HEK293 (cell line): ENCODE measurements at regions not wholly inside any gene's neighbourhood (a gene's known extent, or its start where the extent isn't known, plus 50 kb on each side); places are given as distances from the start of the nearest gene placed in this dataset.

Experiments
- CTCF ChIA-PET: fragments of 350-600 bp; formaldehyde crosslinking; extraction: SDS; loops from one replicate; lab custom pipeline; 2021; ENCODE audit warnings: antibody characterized with exemption; lab: Yijun Ruan, JAX
- POLR2A ChIA-PET: fragments of 300-600 bp; formaldehyde crosslinking; extraction: SDS; loops from one replicate; lab custom pipeline; 2020; ENCODE audit warnings: antibody characterized with exemption, inconsistent platforms; lab: Yijun Ruan, JAX
- H3K27ac ChIP-seq: fragments of 200-500 bp; sonication (Bioruptor generic); 2 replicates; pipeline ENCODE4 v1.5.1; 2014; ENCODE audit warnings: low read depth, low read length, control low read depth, inconsistent platforms; ENCODE audit errors: extremely low read depth
- H3K36me3 ChIP-seq, 2 experiments: fragments of 200-500 bp in 1 of 2; sonication (Bioruptor generic) in 1 of 2; 1 replicate in 1 of 2; 2 replicates in 1 of 2; pipeline ENCODE4 v1.5.1; 2014 to 2017; ENCODE audit warnings: inconsistent platforms in 2 of 2, low read length in 2 of 2; ENCODE audit not compliant: control insufficient read depth in 2 of 2, insufficient read depth in 1 of 2
- H3K4me1 ChIP-seq: fragments of 200-500 bp; sonication (Bioruptor generic); 2 replicates; pipeline ENCODE4 v1.5.1; 2014; ENCODE audit warnings: mild to moderate bottlenecking, low read length, inconsistent platforms; ENCODE audit not compliant: control insufficient read depth, insufficient read depth
- H3K4me3 ChIP-seq: 2 replicates; pipeline ENCODE4 v1.5.1; 2011; ENCODE audit warnings: low read depth, mild to moderate bottlenecking, control low read depth, low read length, moderate library complexity
- H3K9me3 ChIP-seq: fragments of 200-500 bp; sonication (Bioruptor generic); 2 replicates; pipeline ENCODE4 v1.5.1; 2014; ENCODE audit warnings: low read depth, low read length, inconsistent platforms; ENCODE audit not compliant: control insufficient read depth, insufficient read depth
- EGR2 ChIP-seq: fragments of 450-650 bp; formaldehyde crosslinking; IDR thresholded peaks from 2 replicates; pipeline ENCODE4 v1.5.1; 2016; ENCODE audit warnings: low read depth, missing biosample characterization, missing genetic modification characterization
- PRDM1 ChIP-seq: fragments of 450-650 bp; formaldehyde crosslinking; IDR thresholded peaks from 2 replicates; pipeline ENCODE4; 2016; ENCODE audit warnings: missing biosample characterization, missing genetic modification characterization
- SETDB1 ChIP-seq: IDR thresholded peaks from one replicate; pipeline ENCODE4 v1.6.1; 2017; ENCODE audit warnings: mild to moderate bottlenecking, low read length, moderate library complexity, mixed read lengths; ENCODE audit not compliant: insufficient read length
- ZFP3 ChIP-seq: fragments of 450-650 bp; formaldehyde crosslinking; IDR thresholded peaks from 2 replicates; pipeline ENCODE4 v1.5.1; 2016; ENCODE audit warnings: low read depth, missing biosample characterization, missing genetic modification characterization
- ZNF112 ChIP-seq: fragments of 450-650 bp; formaldehyde crosslinking; IDR thresholded peaks from 2 replicates; pipeline ENCODE4 v1.5.0; 2017; ENCODE audit warnings: missing biosample characterization, missing genetic modification characterization
- ZNF174 ChIP-seq: fragments of 450-650 bp; formaldehyde crosslinking; IDR thresholded peaks from 2 replicates; pipeline ENCODE4 v1.5.0; 2017; ENCODE audit warnings: missing biosample characterization, mild to moderate bottlenecking, missing genetic modification characterization
- ZNF48 ChIP-seq: fragments of 450-650 bp; formaldehyde crosslinking; IDR thresholded peaks from 2 replicates; pipeline ENCODE4 v1.5.1; 2016; ENCODE audit warnings: missing biosample characterization, missing genetic modification characterization
- ZNF558 ChIP-seq: fragments of 450-650 bp; formaldehyde crosslinking; IDR thresholded peaks from 2 replicates; pipeline ENCODE4 v1.5.1; 2016; ENCODE audit warnings: missing biosample characterization, missing genetic modification characterization
- ZNF658 ChIP-seq: fragments of 450-650 bp; formaldehyde crosslinking; IDR thresholded peaks from 2 replicates; pipeline ENCODE4; 2016; ENCODE audit warnings: missing biosample characterization, missing genetic modification characterization
- ZNF768 ChIP-seq: fragments of 450-650 bp; formaldehyde crosslinking; IDR thresholded peaks from 2 replicates; pipeline ENCODE4 v1.5.1; 2018; ENCODE audit warnings: missing biosample characterization, mild to moderate bottlenecking, missing genetic modification characterization
- ZNF837 ChIP-seq: fragments of 450-650 bp; formaldehyde crosslinking; IDR thresholded peaks from 2 replicates; pipeline ENCODE4 v1.5.1; 2016; ENCODE audit warnings: missing biosample characterization, missing genetic modification characterization
- TF ChIP-seq, protein P1 (sequence below): fragments of 450-650 bp; formaldehyde crosslinking; IDR thresholded peaks from 2 replicates; pipeline ENCODE4 v1.5.1; 2016; ENCODE audit warnings: missing biosample characterization, missing genetic modification characterization, borderline replicate concordance
- TF ChIP-seq, protein P2 (sequence below): fragments of 450-650 bp; formaldehyde crosslinking; IDR thresholded peaks from 2 replicates; pipeline ENCODE4 v1.5.1; 2016; ENCODE audit warnings: missing biosample characterization, missing genetic modification characterization
- TF ChIP-seq, protein P3 (sequence below): fragments of 450-650 bp; formaldehyde crosslinking; IDR thresholded peaks from 2 replicates; pipeline ENCODE4 v1.5.1; 2016; ENCODE audit warnings: missing biosample characterization, missing genetic modification characterization
- TF ChIP-seq, protein P4 (sequence below): fragments of 450-650 bp; formaldehyde crosslinking; IDR thresholded peaks from 2 replicates; pipeline ENCODE4 v1.5.1; 2016; ENCODE audit warnings: missing biosample characterization, missing genetic modification characterization
- TF ChIP-seq, protein P5 (sequence below): fragments of 450-650 bp; formaldehyde crosslinking; optimal IDR thresholded peaks from 2 replicates; pipeline ENCODE3; 2016; ENCODE audit warnings: missing biosample characterization, mild to moderate bottlenecking, missing genetic modification characterization

DNA sequence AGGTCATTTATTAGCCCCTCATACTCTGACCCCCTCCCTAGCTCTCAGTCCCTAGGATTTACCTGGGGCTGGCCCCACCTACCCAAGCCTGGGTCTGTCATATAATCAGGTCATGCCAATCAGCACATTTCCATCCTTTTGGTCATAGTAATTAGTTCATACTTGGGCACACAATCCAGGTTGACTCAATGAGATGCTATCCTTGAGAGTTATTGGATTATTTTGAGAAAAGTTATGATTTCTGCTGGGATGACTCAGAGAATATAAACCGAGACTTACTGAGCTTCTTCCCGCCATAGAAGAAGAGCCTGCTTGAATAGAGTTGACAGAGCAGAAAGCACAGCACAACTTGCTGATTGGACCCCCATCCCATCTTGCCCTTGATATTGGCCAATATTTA, 331.5 kb downstream of the CBLN1 start:
- no peak overlapping the region for H3K27ac ChIP-seq
- TF ChIP-seq, protein P1, sequence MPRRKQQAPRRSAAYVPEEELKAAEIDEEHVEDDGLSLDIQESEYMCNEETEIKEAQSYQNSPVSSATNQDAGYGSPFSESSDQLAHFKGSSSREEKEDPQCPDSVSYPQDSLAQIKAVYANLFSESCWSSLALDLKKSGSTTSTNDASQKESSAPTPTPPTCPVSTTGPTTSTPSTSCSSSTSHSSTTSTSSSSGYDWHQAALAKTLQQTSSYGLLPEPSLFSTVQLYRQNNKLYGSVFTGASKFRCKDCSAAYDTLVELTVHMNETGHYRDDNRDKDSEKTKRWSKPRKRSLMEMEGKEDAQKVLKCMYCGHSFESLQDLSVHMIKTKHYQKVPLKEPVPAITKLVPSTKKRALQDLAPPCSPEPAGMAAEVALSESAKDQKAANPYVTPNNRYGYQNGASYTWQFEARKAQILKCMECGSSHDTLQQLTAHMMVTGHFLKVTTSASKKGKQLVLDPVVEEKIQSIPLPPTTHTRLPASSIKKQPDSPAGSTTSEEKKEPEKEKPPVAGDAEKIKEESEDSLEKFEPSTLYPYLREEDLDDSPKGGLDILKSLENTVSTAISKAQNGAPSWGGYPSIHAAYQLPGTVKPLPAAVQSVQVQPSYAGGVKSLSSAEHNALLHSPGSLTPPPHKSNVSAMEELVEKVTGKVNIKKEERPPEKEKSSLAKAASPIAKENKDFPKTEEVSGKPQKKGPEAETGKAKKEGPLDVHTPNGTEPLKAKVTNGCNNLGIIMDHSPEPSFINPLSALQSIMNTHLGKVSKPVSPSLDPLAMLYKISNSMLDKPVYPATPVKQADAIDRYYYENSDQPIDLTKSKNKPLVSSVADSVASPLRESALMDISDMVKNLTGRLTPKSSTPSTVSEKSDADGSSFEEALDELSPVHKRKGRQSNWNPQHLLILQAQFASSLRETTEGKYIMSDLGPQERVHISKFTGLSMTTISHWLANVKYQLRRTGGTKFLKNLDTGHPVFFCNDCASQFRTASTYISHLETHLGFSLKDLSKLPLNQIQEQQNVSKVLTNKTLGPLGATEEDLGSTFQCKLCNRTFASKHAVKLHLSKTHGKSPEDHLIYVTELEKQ (tag by site-specific recombination): no peak
- no peak for TF ChIP-seq ZNF768 (tag by site-specific recombination)
- TF ChIP-seq ZNF174 (tag by site-specific recombination): no peak
- TF ChIP-seq, protein P2, sequence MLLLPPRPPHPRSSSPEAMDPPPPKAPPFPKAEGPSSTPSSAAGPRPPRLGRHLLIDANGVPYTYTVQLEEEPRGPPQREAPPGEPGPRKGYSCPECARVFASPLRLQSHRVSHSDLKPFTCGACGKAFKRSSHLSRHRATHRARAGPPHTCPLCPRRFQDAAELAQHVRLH (tag by site-specific recombination): no peak
- TF ChIP-seq, protein P3, sequence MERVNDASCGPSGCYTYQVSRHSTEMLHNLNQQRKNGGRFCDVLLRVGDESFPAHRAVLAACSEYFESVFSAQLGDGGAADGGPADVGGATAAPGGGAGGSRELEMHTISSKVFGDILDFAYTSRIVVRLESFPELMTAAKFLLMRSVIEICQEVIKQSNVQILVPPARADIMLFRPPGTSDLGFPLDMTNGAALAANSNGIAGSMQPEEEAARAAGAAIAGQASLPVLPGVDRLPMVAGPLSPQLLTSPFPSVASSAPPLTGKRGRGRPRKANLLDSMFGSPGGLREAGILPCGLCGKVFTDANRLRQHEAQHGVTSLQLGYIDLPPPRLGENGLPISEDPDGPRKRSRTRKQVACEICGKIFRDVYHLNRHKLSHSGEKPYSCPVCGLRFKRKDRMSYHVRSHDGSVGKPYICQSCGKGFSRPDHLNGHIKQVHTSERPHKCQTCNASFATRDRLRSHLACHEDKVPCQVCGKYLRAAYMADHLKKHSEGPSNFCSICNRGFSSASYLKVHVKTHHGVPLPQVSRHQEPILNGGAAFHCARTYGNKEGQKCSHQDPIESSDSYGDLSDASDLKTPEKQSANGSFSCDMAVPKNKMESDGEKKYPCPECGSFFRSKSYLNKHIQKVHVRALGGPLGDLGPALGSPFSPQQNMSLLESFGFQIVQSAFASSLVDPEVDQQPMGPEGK: no peak
- no peak for TF ChIP-seq PRDM1 (tag by site-specific recombination)
- TF ChIP-seq EGR2 (tag by site-specific recombination): no peak
- TF ChIP-seq, protein P4, sequence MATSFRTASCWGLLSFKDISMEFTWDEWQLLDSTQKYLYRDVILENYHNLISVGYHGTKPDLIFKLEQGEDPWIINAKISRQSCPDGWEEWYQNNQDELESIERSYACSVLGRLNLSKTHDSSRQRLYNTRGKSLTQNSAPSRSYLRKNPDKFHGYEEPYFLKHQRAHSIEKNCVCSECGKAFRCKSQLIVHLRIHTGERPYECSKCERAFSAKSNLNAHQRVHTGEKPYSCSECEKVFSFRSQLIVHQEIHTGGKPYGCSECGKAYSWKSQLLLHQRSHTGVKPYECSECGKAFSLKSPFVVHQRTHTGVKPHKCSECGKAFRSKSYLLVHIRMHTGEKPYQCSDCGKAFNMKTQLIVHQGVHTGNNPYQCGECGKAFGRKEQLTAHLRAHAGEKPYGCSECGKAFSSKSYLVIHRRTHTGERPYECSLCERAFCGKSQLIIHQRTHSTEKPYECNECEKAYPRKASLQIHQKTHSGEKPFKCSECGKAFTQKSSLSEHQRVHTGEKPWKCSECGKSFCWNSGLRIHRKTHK (tag by site-specific recombination): no peak
- H3K9me3 ChIP-seq: no peaks in the 10 kb centered on the region
- no peaks in the 10 kb centered on the region for H3K36me3 ChIP-seq
- CTCF ChIA-PET: interaction anchor here (0.6 kb wide), 1 partner anchor 46 kb away, joined by 3 read pairs; no protein-coding TSS in a partner anchor
- H3K4me1 ChIP-seq: no peaks in the 10 kb centered on the region
- POLR2A ChIA-PET: no interaction called here
- no peak overlapping the region for H3K4me3 ChIP-seq

DNA sequence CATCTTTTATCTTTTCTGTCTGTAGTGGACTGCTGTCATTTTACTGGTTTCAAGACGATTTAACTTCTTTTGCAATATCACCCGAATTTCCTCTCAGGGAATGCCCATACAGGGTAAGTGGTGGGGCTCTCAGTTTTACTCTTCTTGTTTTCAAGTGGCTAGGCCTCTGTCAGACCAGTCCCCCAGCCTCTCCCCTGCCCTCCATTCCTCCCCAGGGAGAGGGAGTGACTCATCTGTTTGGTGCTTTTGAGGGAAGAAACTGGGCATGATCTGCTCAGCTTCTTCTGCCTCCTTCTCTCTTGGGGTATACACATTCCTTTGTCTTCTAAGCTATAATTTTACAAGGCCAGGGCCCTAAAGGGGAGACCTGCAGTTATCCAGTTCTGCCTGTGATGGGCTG, 332.0 kb downstream of the CBLN1 start:
- Histone ChIP-seq H3K27ac (no peak overlapping the region), H3K4me1 (no peaks in the 10 kb centered on the region), H3K9me3 (no peaks in the 10 kb centered on the region), H3K36me3 (no peaks in the 10 kb centered on the region), H3K4me3 (no peak overlapping the region)
- ChIA-PET POLR2A (no interaction called here), CTCF (interaction anchor here (0.8 kb wide), 1 partner anchor 47 kb away, joined by 5 read pairs; no protein-coding TSS in a partner anchor)
- no peak for TF ChIP-seq ZNF768 (tag by site-specific recombination)
- TF ChIP-seq, protein P2 (tag by site-specific recombination): no peak
- no peak for TF ChIP-seq ZFP3 (tag by site-specific recombination)
- no peak for TF ChIP-seq ZNF112 (tag by site-specific recombination)
- TF ChIP-seq ZNF658 (tag by site-specific recombination): no peak
- TF ChIP-seq ZNF837 (tag by site-specific recombination): no peak
- TF ChIP-seq, protein P5, sequence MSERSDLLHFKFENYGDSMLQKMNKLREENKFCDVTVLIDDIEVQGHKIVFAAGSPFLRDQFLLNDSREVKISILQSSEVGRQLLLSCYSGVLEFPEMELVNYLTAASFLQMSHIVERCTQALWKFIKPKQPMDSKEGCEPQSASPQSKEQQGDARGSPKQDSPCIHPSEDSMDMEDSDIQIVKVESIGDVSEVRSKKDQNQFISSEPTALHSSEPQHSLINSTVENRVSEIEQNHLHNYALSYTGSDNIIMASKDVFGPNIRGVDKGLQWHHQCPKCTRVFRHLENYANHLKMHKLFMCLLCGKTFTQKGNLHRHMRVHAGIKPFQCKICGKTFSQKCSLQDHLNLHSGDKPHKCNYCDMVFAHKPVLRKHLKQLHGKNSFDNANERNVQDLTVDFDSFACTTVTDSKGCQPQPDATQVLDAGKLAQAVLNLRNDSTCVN (tag by site-specific recombination): no peak
- no peak for TF ChIP-seq ZNF48 (tag by site-specific recombination)
- no peak for TF ChIP-seq SETDB1
- no peak for TF ChIP-seq ZNF558 (tag by site-specific recombination)
